Neural progenitor cell (in vitro differentiated cells): ENCODE measurements at regions not wholly inside any gene's neighbourhood (a gene's known extent, or its start where the extent isn't known, plus 50 kb on each side); places are given as distances from the start of the nearest gene placed in this dataset.

ENCODE experiments used
- DNase-seq: peaks from one replicate; pipeline ENCODE4 v3.0.0-alpha.2; 2016; ENCODE audit warnings: low spot score
- H2AFZ ChIP-seq: fragments of 200-600 bp; sonication (generic); replicated peaks from 2 replicates; pipeline ENCODE4 v1.6.1; 2016; ENCODE audit warnings: antibody characterized with exemption
- H3F3A ChIP-seq: fragments of 200-600 bp; sonication (generic); 2 replicates; pipeline ENCODE4 v1.6.1; 2016; ENCODE audit warnings: antibody characterized with exemption, low read depth
- H3K27ac ChIP-seq: fragments of 200-600 bp; sonication (generic); 2 replicates; pipeline ENCODE4 v1.5.1; 2016; ENCODE audit warnings: mild to moderate bottlenecking
- H3K27me3 ChIP-seq: fragments of 200-600 bp; sonication (generic); 2 replicates; pipeline ENCODE4 v1.6.1; 2016; ENCODE audit warnings: mild to moderate bottlenecking, moderate library complexity
- H3K36me3 ChIP-seq: fragments of 200-600 bp; sonication (generic); 2 replicates; pipeline ENCODE4 v1.5.1; 2016
- H3K4me1 ChIP-seq: fragments of 200-600 bp; sonication (generic); 2 replicates; pipeline ENCODE4 v1.6.1; 2016; ENCODE audit warnings: mixed run types
- H3K4me2 ChIP-seq: fragments of 200-600 bp; sonication (generic); 2 replicates; pipeline ENCODE4 v1.6.1; 2016
- H3K4me3 ChIP-seq: fragments of 200-600 bp; sonication (generic); 2 replicates; pipeline ENCODE4 v1.5.1; 2016
- H3K79me2 ChIP-seq: fragments of 200-600 bp; sonication (generic); 2 replicates; pipeline ENCODE4 v1.6.1; 2016; ENCODE audit warnings: low read depth
- H3K9ac ChIP-seq: fragments of 200-600 bp; sonication (generic); 2 replicates; pipeline ENCODE4 v1.6.1; 2016
- H3K9me3 ChIP-seq: fragments of 200-600 bp; sonication (generic); 2 replicates; pipeline ENCODE4 v1.5.1; 2016; ENCODE audit warnings: low read depth
- H4K20me1 ChIP-seq: fragments of 200-600 bp; sonication (generic); 2 replicates; pipeline ENCODE4 v1.6.1; 2016; ENCODE audit warnings: low read depth
- H3K27ac Mint-ChIP-seq: 3 replicates; pipeline ENCODE4 v1.8.0; 2021; ENCODE audit warnings: mixed read lengths
- H3K27me3 Mint-ChIP-seq: 2 replicates; pipeline ENCODE4 v1.8.0; 2022; ENCODE audit warnings: low read depth, mild to moderate bottlenecking, inconsistent platforms, moderate library complexity, mixed read lengths; ENCODE audit not compliant: insufficient read depth
- H3K36me3 Mint-ChIP-seq: 3 replicates; pipeline ENCODE4 v1.8.0; 2021; ENCODE audit warnings: mixed read lengths
- H3K4me1 Mint-ChIP-seq: 3 replicates; pipeline ENCODE4 v1.8.0; 2021; ENCODE audit warnings: mixed read lengths
- H3K4me3 Mint-ChIP-seq: 3 replicates; pipeline ENCODE4 v1.8.0; 2021; ENCODE audit warnings: mild to moderate bottlenecking, moderate library complexity, mixed read lengths
- H3K9me3 Mint-ChIP-seq: 3 replicates; pipeline ENCODE4 v1.8.0; 2020; ENCODE audit warnings: mixed read lengths
- CTCF ChIP-seq: fragments of 200-600 bp; sonication (generic); IDR thresholded peaks from 2 replicates; pipeline ENCODE4 v1.5.1; 2017; ENCODE audit warnings: antibody characterized with exemption, mild to moderate bottlenecking
- EZH2 ChIP-seq: fragments of 200-600 bp; sonication (generic); IDR thresholded peaks from 2 replicates; pipeline ENCODE4 v1.6.1; 2017; ENCODE audit warnings: antibody characterized with exemption, mild to moderate bottlenecking, moderate library complexity
- EZH2phosphoT487 ChIP-seq: fragments of 200-600 bp; sonication (generic); IDR thresholded peaks from 2 replicates; pipeline ENCODE4 v1.6.1; 2017; ENCODE audit warnings: antibody characterized with exemption

DNA sequence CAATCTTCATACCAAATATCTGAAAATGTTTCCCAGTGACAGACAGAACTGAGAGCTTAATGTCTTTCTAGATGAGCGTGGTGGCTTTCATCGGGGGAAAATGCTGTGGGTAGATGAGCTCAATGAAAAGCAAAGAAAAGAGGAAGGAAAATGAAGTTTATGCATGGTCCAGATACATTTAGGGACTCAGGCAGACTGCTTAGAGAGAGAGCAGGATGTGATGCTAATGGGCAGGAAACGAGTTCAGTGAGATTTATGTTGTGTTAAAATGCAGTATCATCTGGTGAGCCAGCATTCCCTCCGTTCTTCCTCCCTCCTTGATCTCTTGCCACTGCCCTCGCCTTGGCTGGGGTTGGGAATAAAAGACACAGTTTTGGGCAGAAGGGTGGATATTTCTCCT lies 229.2 kb downstream of the GBA3 start:
- Histone ChIP-seq H3K9me3 (no peaks in the 10 kb centered on the region), H2AFZ (no peak overlapping the region), H3K4me1 (peaks cover 17% of the 10 kb centered on the region), H3K4me2 (no peak overlapping the region), H4K20me1 (no peaks in the 10 kb centered on the region), H3K27me3 (no peaks in the 10 kb centered on the region), H3K36me3 (no peaks in the 10 kb centered on the region), H3K9ac (no peak overlapping the region), H3K79me2 (no peaks in the 10 kb centered on the region), H3K4me3 (no peak overlapping the region), H3F3A (no peaks in the 10 kb centered on the region), H3K27ac (no peak overlapping the region)
- Mint-ChIP-seq H3K27ac (no peak overlapping the region), H3K9me3 (peaks cover 4% of the 10 kb centered on the region), H3K4me3 (no peak overlapping the region), H3K27me3 (no peaks in the 10 kb centered on the region), H3K4me1 (no peaks in the 10 kb centered on the region), H3K36me3 (no peaks in the 10 kb centered on the region)
- TF ChIP-seq EZH2phosphoT487 (no peak), CTCF (no peak), EZH2 (no peak)
- no peak for DNase-seq

GRCh38 chr4:22911285-22911684 lies 218.5 kb downstream of the GBA3 start:
- Histone ChIP-seq H3K4me3 (no peak overlapping the region), H3K27ac (no peak overlapping the region), H3K9me3 (no peaks in the 10 kb centered on the region), H3K27me3 (no peaks in the 10 kb centered on the region), H3K9ac (no peak overlapping the region), H3K4me1 (peaks cover 12% of the 10 kb centered on the region), H3F3A (no peaks in the 10 kb centered on the region), H3K79me2 (no peaks in the 10 kb centered on the region), H2AFZ (no peak overlapping the region), H3K4me2 (no peak overlapping the region), H3K36me3 (no peaks in the 10 kb centered on the region), H4K20me1 (no peaks in the 10 kb centered on the region)
- H3K4me1 Mint-ChIP-seq = no peaks in the 10 kb centered on the region
- no peak for DNase-seq
- no peak overlapping the region for H3K27ac Mint-ChIP-seq
- peaks cover 4% of the 10 kb centered on the region for H3K9me3 Mint-ChIP-seq
- H3K36me3 Mint-ChIP-seq = no peaks in the 10 kb centered on the region
- H3K4me3 Mint-ChIP-seq = no peak overlapping the region
- TF ChIP-seq EZH2 = no peak
- no peak for TF ChIP-seq EZH2phosphoT487
- H3K27me3 Mint-ChIP-seq = no peaks in the 10 kb centered on the region

- Mint-ChIP-seq H3K4me3 (no peak overlapping the region), H3K9me3 (peaks cover 4% of the 10 kb centered on the region), H3K27me3 (no peaks in the 10 kb centered on the region), H3K27ac (no peak overlapping the region), H3K4me1 (no peaks in the 10 kb centered on the region), H3K36me3 (no peaks in the 10 kb centered on the region)
- H3K27me3 ChIP-seq = no peaks in the 10 kb centered on the region
- no peak overlapping the region for H3K27ac ChIP-seq
- DNase-seq = no peak
- H3K4me3 ChIP-seq = no peak overlapping the region
- H3K36me3 ChIP-seq = no peaks in the 10 kb centered on the region
- no peaks in the 10 kb centered on the region for H4K20me1 ChIP-seq
- no peak for TF ChIP-seq EZH2phosphoT487
- TF ChIP-seq EZH2 = no peak
- TF ChIP-seq CTCF = no peak
- peaks cover 12% of the 10 kb centered on the region for H3K4me1 ChIP-seq
- no peak overlapping the region for H3K4me2 ChIP-seq
- no peak overlapping the region for H3K9ac ChIP-seq
- no peak overlapping the region for H2AFZ ChIP-seq
- H3K79me2 ChIP-seq = no peaks in the 10 kb centered on the region
- H3F3A ChIP-seq = no peaks in the 10 kb centered on the region
- H3K9me3 ChIP-seq = no peaks in the 10 kb centered on the region
These were observed 217.5 kb downstream of the GBA3 start for GRCh38 chr4:22910200-22910599.

DNA sequence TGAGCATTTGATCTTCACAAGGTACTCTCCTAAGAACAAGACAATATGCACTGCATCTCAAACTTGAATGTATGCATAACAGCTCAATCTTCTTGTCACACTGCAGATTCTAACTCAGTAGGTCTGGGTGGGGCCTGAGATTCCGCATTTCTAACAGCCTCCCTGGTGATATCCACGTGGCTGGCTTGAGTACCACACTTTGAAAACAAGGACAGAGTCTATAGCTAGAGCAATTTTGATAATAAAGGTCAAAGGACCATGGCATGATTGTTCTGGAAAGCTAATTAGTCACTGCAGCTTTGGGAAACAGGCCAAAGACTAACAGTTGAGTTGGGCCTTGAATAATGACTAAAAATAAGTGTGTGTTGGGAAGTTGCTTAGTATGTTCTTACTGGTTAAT lies 213.3 kb downstream of the GBA3 start:
- no peak overlapping the region for H3K27ac Mint-ChIP-seq
- H2AFZ ChIP-seq = no peak overlapping the region
- no peaks in the 10 kb centered on the region for H3F3A ChIP-seq
- H3K9me3 ChIP-seq = no peaks in the 10 kb centered on the region
- no peak for TF ChIP-seq CTCF
- TF ChIP-seq EZH2phosphoT487 = no peak
- TF ChIP-seq EZH2 = no peak
- H3K4me2 ChIP-seq = no peak overlapping the region
- no peak for DNase-seq
- no peaks in the 10 kb centered on the region for H3K36me3 Mint-ChIP-seq
- H4K20me1 ChIP-seq = no peaks in the 10 kb centered on the region
- no peaks in the 10 kb centered on the region for H3K27me3 ChIP-seq
- no peaks in the 10 kb centered on the region for H3K79me2 ChIP-seq
- H3K36me3 ChIP-seq = no peaks in the 10 kb centered on the region
- H3K4me3 Mint-ChIP-seq = no peak overlapping the region
- H3K27me3 Mint-ChIP-seq = no peaks in the 10 kb centered on the region
- no peak overlapping the region for H3K9ac ChIP-seq
- no peak overlapping the region for H3K4me3 ChIP-seq
- peaks cover 3% of the 10 kb centered on the region for H3K4me1 ChIP-seq
- H3K4me1 Mint-ChIP-seq = peaks cover 9% of the 10 kb centered on the region
- peaks cover 4% of the 10 kb centered on the region for H3K9me3 Mint-ChIP-seq
- H3K27ac ChIP-seq = no peak overlapping the region
